ENCODE measurements at regions not wholly inside any gene's neighbourhood (a gene's known extent, or its start where the extent isn't known, plus 50 kb on each side); places are given as distances from the start of the nearest gene placed in this dataset.

GRCh38 chr2:12080360-12080759, 333.9 kb downstream of the LPIN1 start:
- TF ChIP-seq CTCF (IDR thresholded peaks at IDR 0.05) (no peak), POLR2A (IDR thresholded peaks at IDR 0.05) (no peak)
